ENCODE measurements at regions not wholly inside any gene's neighbourhood (a gene's known extent, or its start where the extent isn't known, plus 50 kb on each side); places are given as distances from the start of the nearest gene placed in this dataset.

DNA sequence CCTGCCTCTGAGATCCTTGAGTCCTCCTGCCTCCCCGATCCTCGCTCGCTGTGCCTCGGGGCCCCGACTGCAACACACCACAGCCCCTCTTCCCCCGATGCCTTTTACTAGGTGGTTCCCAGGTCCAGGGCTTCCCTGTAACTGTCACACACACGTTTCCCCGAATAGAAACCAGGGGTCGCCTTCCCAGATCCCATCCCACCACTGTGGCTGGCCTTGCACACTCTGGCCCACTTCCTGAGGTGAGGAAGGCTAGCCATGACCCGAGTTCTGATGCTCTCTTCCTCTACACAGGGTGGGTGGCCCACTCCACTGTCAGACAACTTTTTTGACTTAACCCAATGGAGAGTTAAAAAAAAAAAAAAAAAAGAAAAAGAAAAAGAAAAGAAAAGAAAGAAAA, 139.6 kb upstream of the ASB18 start:
- TF ChIP-seq, protein P1, sequence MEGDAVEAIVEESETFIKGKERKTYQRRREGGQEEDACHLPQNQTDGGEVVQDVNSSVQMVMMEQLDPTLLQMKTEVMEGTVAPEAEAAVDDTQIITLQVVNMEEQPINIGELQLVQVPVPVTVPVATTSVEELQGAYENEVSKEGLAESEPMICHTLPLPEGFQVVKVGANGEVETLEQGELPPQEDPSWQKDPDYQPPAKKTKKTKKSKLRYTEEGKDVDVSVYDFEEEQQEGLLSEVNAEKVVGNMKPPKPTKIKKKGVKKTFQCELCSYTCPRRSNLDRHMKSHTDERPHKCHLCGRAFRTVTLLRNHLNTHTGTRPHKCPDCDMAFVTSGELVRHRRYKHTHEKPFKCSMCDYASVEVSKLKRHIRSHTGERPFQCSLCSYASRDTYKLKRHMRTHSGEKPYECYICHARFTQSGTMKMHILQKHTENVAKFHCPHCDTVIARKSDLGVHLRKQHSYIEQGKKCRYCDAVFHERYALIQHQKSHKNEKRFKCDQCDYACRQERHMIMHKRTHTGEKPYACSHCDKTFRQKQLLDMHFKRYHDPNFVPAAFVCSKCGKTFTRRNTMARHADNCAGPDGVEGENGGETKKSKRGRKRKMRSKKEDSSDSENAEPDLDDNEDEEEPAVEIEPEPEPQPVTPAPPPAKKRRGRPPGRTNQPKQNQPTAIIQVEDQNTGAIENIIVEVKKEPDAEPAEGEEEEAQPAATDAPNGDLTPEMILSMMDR (IDR thresholded peaks at IDR 0.05): no peak
- TF ChIP-seq ZFX (IDR thresholded peaks at IDR 0.05; ENCODE audit: borderline replicate concordance): no peak
